Neural progenitor cell (in vitro differentiated cells): ENCODE measurements at regions not wholly inside any gene's neighbourhood (a gene's known extent, or its start where the extent isn't known, plus 50 kb on each side); places are given as distances from the start of the nearest gene placed in this dataset.

Experiments used
- DNase-seq: peaks from one replicate; pipeline ENCODE4 v3.0.0-alpha.2; 2016; ENCODE audit warnings: low spot score
- H2AFZ ChIP-seq: fragments of 200-600 bp; sonication (generic); replicated peaks from 2 replicates; pipeline ENCODE4 v1.6.1; 2016; ENCODE audit warnings: antibody characterized with exemption
- H3F3A ChIP-seq: fragments of 200-600 bp; sonication (generic); 2 replicates; pipeline ENCODE4 v1.6.1; 2016; ENCODE audit warnings: antibody characterized with exemption, low read depth
- H3K27ac ChIP-seq: fragments of 200-600 bp; sonication (generic); 2 replicates; pipeline ENCODE4 v1.5.1; 2016; ENCODE audit warnings: mild to moderate bottlenecking
- H3K27me3 ChIP-seq: fragments of 200-600 bp; sonication (generic); 2 replicates; pipeline ENCODE4 v1.6.1; 2016; ENCODE audit warnings: mild to moderate bottlenecking, moderate library complexity
- H3K36me3 ChIP-seq: fragments of 200-600 bp; sonication (generic); 2 replicates; pipeline ENCODE4 v1.5.1; 2016
- H3K4me1 ChIP-seq: fragments of 200-600 bp; sonication (generic); 2 replicates; pipeline ENCODE4 v1.6.1; 2016; ENCODE audit warnings: mixed run types
- H3K4me2 ChIP-seq: fragments of 200-600 bp; sonication (generic); 2 replicates; pipeline ENCODE4 v1.6.1; 2016
- H3K4me3 ChIP-seq: fragments of 200-600 bp; sonication (generic); 2 replicates; pipeline ENCODE4 v1.5.1; 2016
- H3K79me2 ChIP-seq: fragments of 200-600 bp; sonication (generic); 2 replicates; pipeline ENCODE4 v1.6.1; 2016; ENCODE audit warnings: low read depth
- H3K9ac ChIP-seq: fragments of 200-600 bp; sonication (generic); 2 replicates; pipeline ENCODE4 v1.6.1; 2016
- H3K9me3 ChIP-seq: fragments of 200-600 bp; sonication (generic); 2 replicates; pipeline ENCODE4 v1.5.1; 2016; ENCODE audit warnings: low read depth
- H4K20me1 ChIP-seq: fragments of 200-600 bp; sonication (generic); 2 replicates; pipeline ENCODE4 v1.6.1; 2016; ENCODE audit warnings: low read depth
- H3K27ac Mint-ChIP-seq: 3 replicates; pipeline ENCODE4 v1.8.0; 2021; ENCODE audit warnings: mixed read lengths
- H3K27me3 Mint-ChIP-seq: 2 replicates; pipeline ENCODE4 v1.8.0; 2022; ENCODE audit warnings: low read depth, mild to moderate bottlenecking, inconsistent platforms, moderate library complexity, mixed read lengths; ENCODE audit not compliant: insufficient read depth
- H3K36me3 Mint-ChIP-seq: 3 replicates; pipeline ENCODE4 v1.8.0; 2021; ENCODE audit warnings: mixed read lengths
- H3K4me1 Mint-ChIP-seq: 3 replicates; pipeline ENCODE4 v1.8.0; 2021; ENCODE audit warnings: mixed read lengths
- H3K4me3 Mint-ChIP-seq: 3 replicates; pipeline ENCODE4 v1.8.0; 2021; ENCODE audit warnings: mild to moderate bottlenecking, moderate library complexity, mixed read lengths
- H3K9me3 Mint-ChIP-seq: 3 replicates; pipeline ENCODE4 v1.8.0; 2020; ENCODE audit warnings: mixed read lengths
- EZH2 ChIP-seq: fragments of 200-600 bp; sonication (generic); IDR thresholded peaks from 2 replicates; pipeline ENCODE4 v1.6.1; 2017; ENCODE audit warnings: antibody characterized with exemption, mild to moderate bottlenecking, moderate library complexity
- EZH2phosphoT487 ChIP-seq: fragments of 200-600 bp; sonication (generic); IDR thresholded peaks from 2 replicates; pipeline ENCODE4 v1.6.1; 2017; ENCODE audit warnings: antibody characterized with exemption
- TF ChIP-seq, protein P1 (sequence below): fragments of 200-600 bp; sonication (generic); IDR thresholded peaks from 2 replicates; pipeline ENCODE4 v1.5.1; 2017; ENCODE audit warnings: antibody characterized with exemption, mild to moderate bottlenecking

GRCh38 chr4:71235311-71236201 is 103.3 kb upstream of the SLC4A4 start:
- Histone ChIP-seq H3F3A (peaks cover 10% of the 10 kb centered on the region), H3K27me3 (no peaks in the 10 kb centered on the region), H3K4me2 (no peak overlapping the region), H3K36me3 (no peaks in the 10 kb centered on the region), H4K20me1 (no peaks in the 10 kb centered on the region), H2AFZ (no peak overlapping the region), H3K9me3 (no peaks in the 10 kb centered on the region), H3K4me3 (no peak overlapping the region), H3K4me1 (peaks cover 17% of the 10 kb centered on the region), H3K79me2 (no peaks in the 10 kb centered on the region), H3K9ac (no peak overlapping the region), H3K27ac (no peak overlapping the region)
- no peaks in the 10 kb centered on the region for H3K27me3 Mint-ChIP-seq
- H3K4me3 Mint-ChIP-seq = no peak overlapping the region
- H3K9me3 Mint-ChIP-seq = no peaks in the 10 kb centered on the region
- no peak overlapping the region for H3K27ac Mint-ChIP-seq
- TF ChIP-seq EZH2phosphoT487 (no peak), EZH2 (no peak)
- TF ChIP-seq, protein P1, sequence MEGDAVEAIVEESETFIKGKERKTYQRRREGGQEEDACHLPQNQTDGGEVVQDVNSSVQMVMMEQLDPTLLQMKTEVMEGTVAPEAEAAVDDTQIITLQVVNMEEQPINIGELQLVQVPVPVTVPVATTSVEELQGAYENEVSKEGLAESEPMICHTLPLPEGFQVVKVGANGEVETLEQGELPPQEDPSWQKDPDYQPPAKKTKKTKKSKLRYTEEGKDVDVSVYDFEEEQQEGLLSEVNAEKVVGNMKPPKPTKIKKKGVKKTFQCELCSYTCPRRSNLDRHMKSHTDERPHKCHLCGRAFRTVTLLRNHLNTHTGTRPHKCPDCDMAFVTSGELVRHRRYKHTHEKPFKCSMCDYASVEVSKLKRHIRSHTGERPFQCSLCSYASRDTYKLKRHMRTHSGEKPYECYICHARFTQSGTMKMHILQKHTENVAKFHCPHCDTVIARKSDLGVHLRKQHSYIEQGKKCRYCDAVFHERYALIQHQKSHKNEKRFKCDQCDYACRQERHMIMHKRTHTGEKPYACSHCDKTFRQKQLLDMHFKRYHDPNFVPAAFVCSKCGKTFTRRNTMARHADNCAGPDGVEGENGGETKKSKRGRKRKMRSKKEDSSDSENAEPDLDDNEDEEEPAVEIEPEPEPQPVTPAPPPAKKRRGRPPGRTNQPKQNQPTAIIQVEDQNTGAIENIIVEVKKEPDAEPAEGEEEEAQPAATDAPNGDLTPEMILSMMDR = no peak
- no peaks in the 10 kb centered on the region for H3K36me3 Mint-ChIP-seq
- no peak for DNase-seq
- H3K4me1 Mint-ChIP-seq = peaks cover 27% of the 10 kb centered on the region

DNA sequence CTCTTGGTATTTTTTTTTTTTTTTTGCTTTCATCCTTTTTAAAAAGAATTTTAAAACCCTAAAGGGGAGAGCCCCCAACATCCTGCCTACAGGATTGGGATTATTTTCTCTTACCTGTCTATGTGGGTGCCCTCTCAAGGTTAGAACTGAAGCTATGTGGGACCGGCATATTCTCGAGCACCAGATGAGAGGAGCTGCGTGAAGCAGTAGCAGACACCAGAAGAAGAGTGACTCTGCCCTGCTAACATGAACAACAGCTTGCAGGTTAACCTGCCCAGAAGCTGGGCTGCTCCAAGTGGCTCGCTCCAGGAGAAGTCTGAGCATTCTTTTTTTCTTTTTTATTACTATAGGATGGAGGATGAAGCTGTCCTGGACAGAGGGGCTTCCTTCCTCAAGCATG is 102.6 kb upstream of the SLC4A4 start:
- H3K36me3 ChIP-seq = no peaks in the 10 kb centered on the region
- no peaks in the 10 kb centered on the region for H3K9me3 Mint-ChIP-seq
- no peak overlapping the region for H2AFZ ChIP-seq
- TF ChIP-seq, protein P1 = no peak
- TF ChIP-seq EZH2 = no peak
- TF ChIP-seq EZH2phosphoT487 = no peak
- no peak overlapping the region for H3K27ac Mint-ChIP-seq
- H3K27me3 ChIP-seq = no peaks in the 10 kb centered on the region
- no peak overlapping the region for H3K27ac ChIP-seq
- H3K9me3 ChIP-seq = no peaks in the 10 kb centered on the region
- no peaks in the 10 kb centered on the region for H3K79me2 ChIP-seq
- H3K4me3 Mint-ChIP-seq = no peak overlapping the region
- no peak overlapping the region for H3K4me3 ChIP-seq
- H3F3A ChIP-seq = peaks cover 6% of the 10 kb centered on the region
- H4K20me1 ChIP-seq = no peaks in the 10 kb centered on the region
- H3K36me3 Mint-ChIP-seq = no peaks in the 10 kb centered on the region
- DNase-seq = no peak
- peaks cover 12% of the 10 kb centered on the region for H3K4me1 ChIP-seq
- no peak overlapping the region for H3K9ac ChIP-seq
- no peak overlapping the region for H3K4me2 ChIP-seq
- peaks cover 20% of the 10 kb centered on the region for H3K4me1 Mint-ChIP-seq
- no peaks in the 10 kb centered on the region for H3K27me3 Mint-ChIP-seq

DNA sequence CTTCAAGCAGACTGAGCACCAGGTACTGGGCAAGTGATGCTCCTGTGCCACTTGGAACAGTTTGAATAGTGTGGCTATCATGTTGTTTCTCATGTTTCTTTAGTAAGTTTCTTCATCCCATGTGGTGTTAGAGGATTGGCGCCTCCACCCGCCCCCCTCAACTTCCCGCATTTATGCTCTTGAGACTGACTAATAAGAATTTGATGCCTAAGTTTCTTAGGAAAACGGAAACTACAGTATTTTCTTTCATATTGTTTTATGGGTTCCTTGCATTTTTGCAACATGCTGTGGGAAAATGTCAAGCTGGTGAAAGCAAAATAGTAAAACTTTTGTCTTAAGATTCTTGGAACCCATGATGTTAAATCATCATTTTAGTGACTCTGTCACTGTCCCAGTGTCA is 101.2 kb upstream of the SLC4A4 start:
- Histone ChIP-seq H3F3A (no peaks in the 10 kb centered on the region), H3K27ac (no peak overlapping the region), H3K9me3 (no peaks in the 10 kb centered on the region), H3K4me3 (no peak overlapping the region), H3K4me2 (no peak overlapping the region), H4K20me1 (no peaks in the 10 kb centered on the region), H3K4me1 (no peaks in the 10 kb centered on the region), H3K36me3 (no peaks in the 10 kb centered on the region), H3K79me2 (no peaks in the 10 kb centered on the region), H3K9ac (no peak overlapping the region), H3K27me3 (no peaks in the 10 kb centered on the region), H2AFZ (no peak overlapping the region)
- TF ChIP-seq EZH2 (no peak), EZH2phosphoT487 (no peak)
- TF ChIP-seq, protein P1 = no peak
- H3K36me3 Mint-ChIP-seq = no peaks in the 10 kb centered on the region
- H3K4me1 Mint-ChIP-seq = peaks cover 10% of the 10 kb centered on the region
- no peak overlapping the region for H3K4me3 Mint-ChIP-seq
- no peaks in the 10 kb centered on the region for H3K9me3 Mint-ChIP-seq
- H3K27me3 Mint-ChIP-seq = no peaks in the 10 kb centered on the region
- no peak for DNase-seq
- no peak overlapping the region for H3K27ac Mint-ChIP-seq
